SK-N-SH treated with all-trans-retinoic acid at 6 μM for 48 hours (cell line): ENCODE measurements at regions not wholly inside any gene's neighbourhood (a gene's known extent, or its start where the extent isn't known, plus 50 kb on each side); places are given as distances from the start of the nearest gene placed in this dataset.

Experiments used
- ATAC-seq: fragments of 200-7000 bp; cut with Tn5 transposase; 3 replicates; pipeline ENCODE4 v1.9.1; 2020; ENCODE audit warnings: mild to moderate bottlenecking, moderate library complexity
- ARNTL ChIP-seq: fragments of 450-650 bp; formaldehyde crosslinking; IDR thresholded peaks from 2 replicates; pipeline ENCODE4 v1.5.0; 2020; ENCODE audit warnings: low read depth, mild to moderate bottlenecking, moderate library complexity, borderline replicate concordance
- BACH2 ChIP-seq: fragments of 250-450 bp; sonication (Bioruptor Pico); IDR thresholded peaks from 2 replicates; pipeline ENCODE4 v1.9.0; 2021; ENCODE audit warnings: mild to moderate bottlenecking, borderline replicate concordance
- CSDC2 ChIP-seq: fragments of 250-450 bp; sonication (Bioruptor Pico); IDR thresholded peaks from 2 replicates; pipeline ENCODE4 v1.5.0; 2020; ENCODE audit warnings: mild to moderate bottlenecking, moderate library complexity
- CSRNP3 ChIP-seq: fragments of 250-450 bp; sonication (Bioruptor Pico); IDR thresholded peaks from 2 replicates; pipeline ENCODE4 v1.5.1; 2021; ENCODE audit warnings: mild to moderate bottlenecking, moderate library complexity
- ESRRG ChIP-seq: fragments of 250-450 bp; sonication (Bioruptor Pico); IDR thresholded peaks from 2 replicates; pipeline ENCODE4 v1.6.1; 2021; ENCODE audit warnings: mild to moderate bottlenecking
- GLIS3 ChIP-seq: fragments of 250-450 bp; sonication (Bioruptor Pico); IDR thresholded peaks from 2 replicates; pipeline ENCODE4 v1.5.0; 2020; ENCODE audit warnings: mild to moderate bottlenecking, moderate library complexity
- OSR1 ChIP-seq: fragments of 250-450 bp; sonication (Bioruptor Pico); IDR thresholded peaks from 2 replicates; pipeline ENCODE4 v1.8.0; 2022; ENCODE audit warnings: moderate library complexity, mild to moderate bottlenecking, inconsistent platforms
- PPARA ChIP-seq: fragments of 250-450 bp; sonication (Bioruptor Pico); IDR thresholded peaks from 2 replicates; pipeline ENCODE4 v1.5.0; 2020; ENCODE audit warnings: mild to moderate bottlenecking, borderline replicate concordance
- RARB ChIP-seq: fragments of 250-450 bp; sonication (Bioruptor Pico); IDR thresholded peaks from 2 replicates; pipeline ENCODE4 v1.8.0; 2021; ENCODE audit warnings: mild to moderate bottlenecking, moderate library complexity
- SNAI2 ChIP-seq: fragments of 250-450 bp; sonication (Bioruptor Pico); IDR thresholded peaks from 2 replicates; pipeline ENCODE4 v1.5.0; 2020; ENCODE audit warnings: mild to moderate bottlenecking, moderate library complexity
- TCF4 ChIP-seq: fragments of 250-450 bp; sonication (Bioruptor Pico); IDR thresholded peaks from 2 replicates; pipeline ENCODE4 v1.8.0; 2021; ENCODE audit warnings: mild to moderate bottlenecking, moderate library complexity, borderline replicate concordance
- TOX ChIP-seq: fragments of 250-450 bp; sonication (Bioruptor Pico); IDR thresholded peaks from 2 replicates; pipeline ENCODE4 v1.8.0; 2021; ENCODE audit warnings: mild to moderate bottlenecking, moderate library complexity, borderline replicate concordance
- ZFP3 ChIP-seq: fragments of 250-450 bp; sonication (Bioruptor Pico); IDR thresholded peaks from 2 replicates; pipeline ENCODE4 v1.5.0; 2020; ENCODE audit warnings: mild to moderate bottlenecking, moderate library complexity
- ZFP30 ChIP-seq: fragments of 450-650 bp; formaldehyde crosslinking; IDR thresholded peaks from 2 replicates; pipeline ENCODE4 v1.5.0; 2022; ENCODE audit warnings: mild to moderate bottlenecking, moderate library complexity
- ZNF565 ChIP-seq: fragments of 450-650 bp; formaldehyde crosslinking; conservative IDR thresholded peaks from 2 replicates; pipeline ENCODE4 v1.5.0; 2020; ENCODE audit warnings: low read depth, mild to moderate bottlenecking, moderate library complexity
- ZNF8 ChIP-seq: fragments of 450-650 bp; formaldehyde crosslinking; IDR thresholded peaks from 2 replicates; pipeline ENCODE4 v1.5.0; 2020; ENCODE audit warnings: mild to moderate bottlenecking, moderate library complexity
- TF ChIP-seq, protein P1 (sequence below): fragments of 250-450 bp; sonication (Bioruptor Pico); IDR thresholded peaks from 2 replicates; pipeline ENCODE4 v1.5.1; 2020; ENCODE audit warnings: low read depth, mild to moderate bottlenecking, moderate library complexity
- TF ChIP-seq, protein P2 (sequence below): fragments of 250-450 bp; sonication (Bioruptor Pico); IDR thresholded peaks from 2 replicates; pipeline ENCODE4 v1.5.0; 2020; ENCODE audit warnings: mild to moderate bottlenecking, moderate library complexity
- TF ChIP-seq, protein P3 (sequence below): fragments of 250-450 bp; sonication (Bioruptor Pico); IDR thresholded peaks from 2 replicates; pipeline ENCODE4 v1.8.0; 2020; ENCODE audit warnings: mild to moderate bottlenecking, moderate library complexity, borderline replicate concordance

DNA sequence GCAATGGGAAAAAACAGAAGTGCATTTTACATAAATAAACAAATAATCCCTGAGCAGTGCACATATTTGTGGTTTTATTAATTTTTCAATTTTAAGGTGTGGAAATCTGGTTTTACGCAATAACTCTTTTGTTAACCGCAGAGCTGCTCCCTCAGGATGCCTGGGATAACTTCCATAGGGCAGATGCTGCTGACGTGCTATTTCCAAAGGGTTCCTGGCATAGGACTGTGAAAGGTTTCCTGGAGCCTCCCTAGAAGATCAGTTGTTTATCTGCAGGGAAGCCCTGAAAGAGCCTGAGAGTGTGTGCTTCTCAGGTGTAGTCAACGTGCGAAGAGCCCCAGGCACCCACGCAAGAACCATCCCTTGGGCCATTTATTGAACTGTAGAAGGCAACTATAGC is 443.5 kb downstream of the PLK2 start:
- ATAC-seq = no peak
- TF ChIP-seq CSDC2 (CRISPR knock-in tag) = no peak
- no peak for TF ChIP-seq ESRRG
- TF ChIP-seq OSR1 (CRISPR knock-in tag) = no peak
- no peak for TF ChIP-seq PPARA (CRISPR knock-in tag)
- TF ChIP-seq TOX (CRISPR knock-in tag) = no peak
- TF ChIP-seq, protein P1, sequence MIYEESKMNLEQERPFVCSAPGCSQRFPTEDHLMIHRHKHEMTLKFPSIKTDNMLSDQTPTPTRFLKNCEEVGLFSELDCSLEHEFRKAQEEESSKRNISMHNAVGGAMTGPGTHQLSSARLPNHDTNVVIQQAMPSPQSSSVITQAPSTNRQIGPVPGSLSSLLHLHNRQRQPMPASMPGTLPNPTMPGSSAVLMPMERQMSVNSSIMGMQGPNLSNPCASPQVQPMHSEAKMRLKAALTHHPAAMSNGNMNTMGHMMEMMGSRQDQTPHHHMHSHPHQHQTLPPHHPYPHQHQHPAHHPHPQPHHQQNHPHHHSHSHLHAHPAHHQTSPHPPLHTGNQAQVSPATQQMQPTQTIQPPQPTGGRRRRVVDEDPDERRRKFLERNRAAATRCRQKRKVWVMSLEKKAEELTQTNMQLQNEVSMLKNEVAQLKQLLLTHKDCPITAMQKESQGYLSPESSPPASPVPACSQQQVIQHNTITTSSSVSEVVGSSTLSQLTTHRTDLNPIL = no peak
- TF ChIP-seq ARNTL (CRISPR knock-in tag) = no peak
- no peak for TF ChIP-seq ZNF565 (CRISPR knock-in tag)
- TF ChIP-seq ZFP30 (CRISPR knock-in tag) = no peak
- TF ChIP-seq, protein P2, sequence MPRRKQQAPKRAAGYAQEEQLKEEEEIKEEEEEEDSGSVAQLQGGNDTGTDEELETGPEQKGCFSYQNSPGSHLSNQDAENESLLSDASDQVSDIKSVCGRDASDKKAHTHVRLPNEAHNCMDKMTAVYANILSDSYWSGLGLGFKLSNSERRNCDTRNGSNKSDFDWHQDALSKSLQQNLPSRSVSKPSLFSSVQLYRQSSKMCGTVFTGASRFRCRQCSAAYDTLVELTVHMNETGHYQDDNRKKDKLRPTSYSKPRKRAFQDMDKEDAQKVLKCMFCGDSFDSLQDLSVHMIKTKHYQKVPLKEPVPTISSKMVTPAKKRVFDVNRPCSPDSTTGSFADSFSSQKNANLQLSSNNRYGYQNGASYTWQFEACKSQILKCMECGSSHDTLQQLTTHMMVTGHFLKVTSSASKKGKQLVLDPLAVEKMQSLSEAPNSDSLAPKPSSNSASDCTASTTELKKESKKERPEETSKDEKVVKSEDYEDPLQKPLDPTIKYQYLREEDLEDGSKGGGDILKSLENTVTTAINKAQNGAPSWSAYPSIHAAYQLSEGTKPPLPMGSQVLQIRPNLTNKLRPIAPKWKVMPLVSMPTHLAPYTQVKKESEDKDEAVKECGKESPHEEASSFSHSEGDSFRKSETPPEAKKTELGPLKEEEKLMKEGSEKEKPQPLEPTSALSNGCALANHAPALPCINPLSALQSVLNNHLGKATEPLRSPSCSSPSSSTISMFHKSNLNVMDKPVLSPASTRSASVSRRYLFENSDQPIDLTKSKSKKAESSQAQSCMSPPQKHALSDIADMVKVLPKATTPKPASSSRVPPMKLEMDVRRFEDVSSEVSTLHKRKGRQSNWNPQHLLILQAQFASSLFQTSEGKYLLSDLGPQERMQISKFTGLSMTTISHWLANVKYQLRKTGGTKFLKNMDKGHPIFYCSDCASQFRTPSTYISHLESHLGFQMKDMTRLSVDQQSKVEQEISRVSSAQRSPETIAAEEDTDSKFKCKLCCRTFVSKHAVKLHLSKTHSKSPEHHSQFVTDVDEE (CRISPR knock-in tag) = no peak
- TF ChIP-seq, protein P3, sequence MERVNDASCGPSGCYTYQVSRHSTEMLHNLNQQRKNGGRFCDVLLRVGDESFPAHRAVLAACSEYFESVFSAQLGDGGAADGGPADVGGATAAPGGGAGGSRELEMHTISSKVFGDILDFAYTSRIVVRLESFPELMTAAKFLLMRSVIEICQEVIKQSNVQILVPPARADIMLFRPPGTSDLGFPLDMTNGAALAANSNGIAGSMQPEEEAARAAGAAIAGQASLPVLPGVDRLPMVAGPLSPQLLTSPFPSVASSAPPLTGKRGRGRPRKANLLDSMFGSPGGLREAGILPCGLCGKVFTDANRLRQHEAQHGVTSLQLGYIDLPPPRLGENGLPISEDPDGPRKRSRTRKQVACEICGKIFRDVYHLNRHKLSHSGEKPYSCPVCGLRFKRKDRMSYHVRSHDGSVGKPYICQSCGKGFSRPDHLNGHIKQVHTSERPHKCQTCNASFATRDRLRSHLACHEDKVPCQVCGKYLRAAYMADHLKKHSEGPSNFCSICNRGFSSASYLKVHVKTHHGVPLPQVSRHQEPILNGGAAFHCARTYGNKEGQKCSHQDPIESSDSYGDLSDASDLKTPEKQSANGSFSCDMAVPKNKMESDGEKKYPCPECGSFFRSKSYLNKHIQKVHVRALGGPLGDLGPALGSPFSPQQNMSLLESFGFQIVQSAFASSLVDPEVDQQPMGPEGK (CRISPR knock-in tag) = no peak
- no peak for TF ChIP-seq BACH2 (CRISPR knock-in tag)
- TF ChIP-seq ZFP3 (CRISPR knock-in tag) = no peak
- no peak for TF ChIP-seq RARB (CRISPR knock-in tag)
- no peak for TF ChIP-seq ZNF8 (CRISPR knock-in tag)

DNA sequence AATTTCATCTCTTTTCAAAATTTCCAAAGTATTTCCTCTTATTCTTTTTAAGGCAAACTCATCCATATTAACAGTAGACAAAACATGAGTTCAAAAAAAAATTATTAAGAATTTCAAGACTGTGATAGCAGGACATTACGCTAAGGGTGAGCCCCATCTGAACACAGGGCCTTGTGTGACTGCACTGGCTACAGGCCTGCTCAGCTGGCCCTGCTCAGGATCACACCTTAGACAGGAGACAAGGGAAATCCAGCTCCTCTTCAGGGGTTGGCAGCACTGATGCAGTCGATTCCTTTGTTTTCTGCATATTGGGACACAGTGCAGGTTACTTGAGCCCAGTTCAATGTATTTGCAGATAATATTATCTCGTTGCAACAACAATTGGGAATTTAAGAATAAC is 444.7 kb downstream of the PLK2 start:
- TF ChIP-seq SNAI2 (CRISPR knock-in tag) = no peak
- TF ChIP-seq ZFP3 (CRISPR knock-in tag) = no peak
- no peak for TF ChIP-seq TCF4 (CRISPR knock-in tag)
- no peak for TF ChIP-seq OSR1 (CRISPR knock-in tag)
- no peak for TF ChIP-seq ARNTL (CRISPR knock-in tag)
- TF ChIP-seq ZFP30 (CRISPR knock-in tag) = no peak
- TF ChIP-seq, protein P1 = no peak
- TF ChIP-seq, protein P2 (CRISPR knock-in tag) = no peak
- TF ChIP-seq CSDC2 (CRISPR knock-in tag) = no peak
- TF ChIP-seq RARB (CRISPR knock-in tag) = no peak
- no peak for TF ChIP-seq BACH2 (CRISPR knock-in tag)
- ATAC-seq = no peak

- no peak for TF ChIP-seq GLIS3 (CRISPR knock-in tag)
- no peak for TF ChIP-seq PPARA (CRISPR knock-in tag)
- no peak for TF ChIP-seq TCF4 (CRISPR knock-in tag)
- TF ChIP-seq CSRNP3 (CRISPR knock-in tag) = no peak
- no peak for ATAC-seq
These were observed 446.2 kb downstream of the PLK2 start for GRCh38 chr5:58013542-58014258.
